Keratinocyte (primary cell): ENCODE measurements at regions not wholly inside any gene's neighbourhood (a gene's known extent, or its start where the extent isn't known, plus 50 kb on each side); places are given as distances from the start of the nearest gene placed in this dataset.

Experiments
- DNase-seq: peaks from one replicate; pipeline ENCODE4 v3.0.0-alpha.2; 2011; ENCODE audit warnings: low read depth, missing footprints, low spot score
- FAIRE-seq: peaks from 2 replicates; lab custom pipeline; 2011; peaks lifted over from hg19 to GRCh38; lab: Jason Lieb, UNC
- H2AFZ ChIP-seq: 2 replicates; pipeline ENCODE4 v1.6.0; 2012; ENCODE audit warnings: low read length, control low read depth, inconsistent platforms; ENCODE audit not compliant: control insufficient read depth
- H3K27ac ChIP-seq: 2 replicates; pipeline ENCODE4 v1.5.1; 2011; ENCODE audit warnings: low read length; ENCODE audit not compliant: control insufficient read depth, insufficient read depth
- H3K27me3 ChIP-seq: 3 replicates; pipeline ENCODE4 v1.6.0; 2011; ENCODE audit warnings: low read length; ENCODE audit not compliant: control insufficient read depth, insufficient read depth; ENCODE audit errors: extremely low read depth
- H3K36me3 ChIP-seq, 2 experiments: 2 replicates in 1 of 2; 3 replicates in 1 of 2; pipeline ENCODE4 v1.5.1; 2011; ENCODE audit warnings: low read length in 2 of 2, mild to moderate bottlenecking in 1 of 2; ENCODE audit not compliant: control insufficient read depth in 2 of 2, insufficient read depth in 2 of 2; ENCODE audit errors: extremely low read depth in 1 of 2
- H3K4me1 ChIP-seq: 3 replicates; pipeline ENCODE4 v1.5.1; 2011; ENCODE audit warnings: low read length; ENCODE audit not compliant: control insufficient read depth, insufficient read depth; ENCODE audit errors: extremely low read depth
- H3K4me2 ChIP-seq: 3 replicates; pipeline ENCODE4 v1.6.0; 2011; ENCODE audit warnings: low read depth, low read length; ENCODE audit not compliant: control insufficient read depth, insufficient read depth; ENCODE audit errors: extremely low read depth
- H3K4me3 ChIP-seq, 3 experiments: fragments of 200-600 bp in 1 of 3; sonication (generic) in 1 of 3; 2 replicates in 2 of 3; 3 replicates in 1 of 3; pipeline ENCODE4 v1.5.1; 2011 to 2016; ENCODE audit warnings: low read length in 3 of 3, mild to moderate bottlenecking in 3 of 3, control low read depth in 2 of 3, inconsistent platforms in 1 of 3, low read depth in 1 of 3, mixed read lengths in 1 of 3, mixed run types in 1 of 3, moderate library complexity in 1 of 3; ENCODE audit not compliant: control insufficient read depth in 2 of 3, insufficient read depth in 2 of 3; ENCODE audit errors: extremely low read depth in 1 of 3
- H3K79me2 ChIP-seq: 2 replicates; pipeline ENCODE4 v1.6.0; 2012; ENCODE audit warnings: low read length; ENCODE audit not compliant: control insufficient read depth, insufficient read depth
- H3K9ac ChIP-seq: 3 replicates; pipeline ENCODE4 v1.6.0; 2011; ENCODE audit warnings: low read length; ENCODE audit not compliant: control insufficient read depth, insufficient read depth; ENCODE audit errors: extremely low read depth
- H3K9me1 ChIP-seq: 3 replicates; pipeline ENCODE4 v1.6.0; 2011; ENCODE audit warnings: low read length; ENCODE audit not compliant: control insufficient read depth, insufficient read depth; ENCODE audit errors: extremely low read depth
- H3K9me3 ChIP-seq: 2 replicates; pipeline ENCODE4 v1.5.1; 2012; ENCODE audit warnings: low read depth, low read length; ENCODE audit not compliant: control insufficient read depth
- H4K20me1 ChIP-seq: 3 replicates; pipeline ENCODE4 v1.6.0; 2011; ENCODE audit warnings: low read length; ENCODE audit not compliant: control insufficient read depth, insufficient read depth; ENCODE audit errors: extremely low read depth
- EZH2 ChIP-seq: IDR thresholded peaks from one replicate; pipeline ENCODE4 v1.6.1; 2012; ENCODE audit warnings: inconsistent platforms, mild to moderate bottlenecking, low read length, moderate library complexity
- dilution Hi-C: fragments of 300-500 bp; cut with MboI; formaldehyde crosslinking; loops from one replicate; pipeline ENCODE4 v1.7.0; 2020; ENCODE audit warnings: low sequenced_read_pairs; ENCODE audit not compliant: extremely low pct_ligation_motif_present
- TF ChIP-seq, protein P1 (sequence below), 3 experiments: IDR thresholded peaks in 1 of 3; conservative IDR thresholded peaks in 1 of 3; optimal IDR thresholded peaks in 1 of 3; 2 replicates in 2 of 3; 3 replicates in 1 of 3; pipeline versions ENCODE3 to v1.5.1; 2011; ENCODE audit warnings: low read length in 3 of 3, mild to moderate bottlenecking in 3 of 3, moderate library complexity in 2 of 3, control low read depth in 1 of 3, inconsistent platforms in 1 of 3; ENCODE audit not compliant: insufficient read depth in 2 of 3; ENCODE audit errors: extremely low read depth in 1 of 3

DNA sequence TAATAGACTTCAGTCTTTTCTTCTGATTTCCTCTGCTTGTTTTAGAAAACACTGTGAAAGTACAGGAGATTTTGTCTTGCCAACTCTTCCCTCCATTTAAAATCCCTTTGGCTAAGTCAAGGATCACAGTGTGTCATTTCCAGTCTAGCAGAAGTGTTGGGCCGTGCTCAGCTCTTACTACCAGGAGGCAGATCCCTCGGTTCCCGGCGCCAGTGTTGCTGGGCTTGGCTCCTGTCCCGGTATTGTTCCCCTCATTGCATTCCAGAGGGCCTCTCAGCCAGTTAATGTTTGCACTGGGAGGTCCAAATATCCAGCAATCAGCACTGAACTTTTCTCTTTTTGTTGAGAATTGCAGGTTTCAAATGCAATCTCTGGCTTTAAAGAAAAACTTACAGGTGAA is 612.1 kb upstream of the MGMT start:
- no peaks in the 10 kb centered on the region for H3K9me3 ChIP-seq
- H3K36me3 ChIP-seq, result no peaks in the 10 kb centered on the region
- H3K79me2 ChIP-seq, result no peaks in the 10 kb centered on the region
- no peak overlapping the region for H3K27ac ChIP-seq
- no peak for DNase-seq
- dilution Hi-C loops, result no loop called here
- H3K27me3 ChIP-seq, result no peaks in the 10 kb centered on the region
- TF ChIP-seq, protein P1, sequence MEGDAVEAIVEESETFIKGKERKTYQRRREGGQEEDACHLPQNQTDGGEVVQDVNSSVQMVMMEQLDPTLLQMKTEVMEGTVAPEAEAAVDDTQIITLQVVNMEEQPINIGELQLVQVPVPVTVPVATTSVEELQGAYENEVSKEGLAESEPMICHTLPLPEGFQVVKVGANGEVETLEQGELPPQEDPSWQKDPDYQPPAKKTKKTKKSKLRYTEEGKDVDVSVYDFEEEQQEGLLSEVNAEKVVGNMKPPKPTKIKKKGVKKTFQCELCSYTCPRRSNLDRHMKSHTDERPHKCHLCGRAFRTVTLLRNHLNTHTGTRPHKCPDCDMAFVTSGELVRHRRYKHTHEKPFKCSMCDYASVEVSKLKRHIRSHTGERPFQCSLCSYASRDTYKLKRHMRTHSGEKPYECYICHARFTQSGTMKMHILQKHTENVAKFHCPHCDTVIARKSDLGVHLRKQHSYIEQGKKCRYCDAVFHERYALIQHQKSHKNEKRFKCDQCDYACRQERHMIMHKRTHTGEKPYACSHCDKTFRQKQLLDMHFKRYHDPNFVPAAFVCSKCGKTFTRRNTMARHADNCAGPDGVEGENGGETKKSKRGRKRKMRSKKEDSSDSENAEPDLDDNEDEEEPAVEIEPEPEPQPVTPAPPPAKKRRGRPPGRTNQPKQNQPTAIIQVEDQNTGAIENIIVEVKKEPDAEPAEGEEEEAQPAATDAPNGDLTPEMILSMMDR (optimal IDR thresholded peaks at IDR 0.05 in 1 of 3, IDR thresholded peaks at IDR 0.05 in 1 of 3, conservative IDR thresholded peaks at IDR 0.05 in 1 of 3; ENCODE audit: extremely low read depth in 1 of 3, insufficient read depth in 2 of 3, low read length in 3 of 3), result no peak
- TF ChIP-seq EZH2, result no peak
- H3K9me1 ChIP-seq, result no peaks in the 10 kb centered on the region
- H3K9ac ChIP-seq, result no peak overlapping the region
- no peak for FAIRE-seq
- H4K20me1 ChIP-seq, result no peaks in the 10 kb centered on the region
- H3K4me2 ChIP-seq, result no peak overlapping the region
- no peak overlapping the region for H2AFZ ChIP-seq
- no peak overlapping the region for H3K4me3 ChIP-seq
- no peaks in the 10 kb centered on the region for H3K4me1 ChIP-seq

DNA sequence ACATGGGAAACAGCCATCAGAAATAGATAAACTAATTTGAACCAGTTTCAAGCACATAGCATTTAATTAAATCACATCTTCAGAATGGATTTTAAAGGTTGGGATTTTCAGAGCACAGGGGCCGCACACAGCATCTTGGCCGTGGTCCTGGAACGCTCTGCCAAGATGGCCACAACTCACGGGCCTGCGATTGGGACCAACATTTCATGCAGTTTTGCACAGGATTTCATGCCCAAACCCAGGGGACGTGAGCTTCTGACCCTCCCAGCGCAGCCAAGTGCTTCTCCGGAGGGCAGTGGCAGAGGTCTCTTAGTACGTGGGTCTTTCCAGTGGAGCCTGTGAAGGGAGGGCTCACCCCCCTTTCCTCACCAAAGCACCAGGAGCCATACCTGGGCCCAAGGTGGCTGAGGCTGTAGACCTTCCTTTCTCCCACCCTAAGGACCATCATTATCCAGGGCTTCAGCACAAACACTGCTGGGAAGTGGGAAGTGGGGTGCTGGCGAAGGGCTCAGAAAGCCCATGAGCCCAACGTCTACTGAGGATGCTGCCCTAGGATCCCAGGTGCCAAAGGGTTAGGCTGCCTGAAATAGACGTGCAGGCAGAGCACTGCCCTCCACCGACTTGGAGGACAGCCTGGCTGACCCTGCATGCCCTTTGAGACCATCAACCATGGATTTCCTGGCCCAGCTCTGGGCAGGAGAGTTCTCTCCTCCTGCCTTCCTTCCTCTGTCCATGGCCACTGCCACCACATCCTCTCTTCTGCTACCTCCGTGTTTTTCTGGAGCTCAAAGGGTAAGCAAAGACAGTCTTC is 611.2 kb upstream of the MGMT start:
- Histone ChIP-seq H3K4me3 (no peak overlapping the region), H3K4me2 (no peak overlapping the region), H3K9ac (no peak overlapping the region), H3K27ac (no peak overlapping the region), H3K9me3 (no peaks in the 10 kb centered on the region), H3K4me1 (no peaks in the 10 kb centered on the region), H2AFZ (no peak overlapping the region), H3K27me3 (no peaks in the 10 kb centered on the region), H4K20me1 (no peaks in the 10 kb centered on the region), H3K36me3 (no peaks in the 10 kb centered on the region), H3K9me1 (no peaks in the 10 kb centered on the region), H3K79me2 (no peaks in the 10 kb centered on the region)
- FAIRE-seq (no peak), DNase-seq (no peak)
- dilution Hi-C loops, result no loop called here
- no peak for TF ChIP-seq EZH2
- TF ChIP-seq, protein P1 (optimal IDR thresholded peaks at IDR 0.05 in 1 of 3, IDR thresholded peaks at IDR 0.05 in 1 of 3, conservative IDR thresholded peaks at IDR 0.05 in 1 of 3; ENCODE audit: extremely low read depth in 1 of 3, insufficient read depth in 2 of 3, low read length in 3 of 3), result no peak
